ENCODE measurements at regions not wholly inside any gene's neighbourhood (a gene's known extent, or its start where the extent isn't known, plus 50 kb on each side); places are given as distances from the start of the nearest gene placed in this dataset.

DNA sequence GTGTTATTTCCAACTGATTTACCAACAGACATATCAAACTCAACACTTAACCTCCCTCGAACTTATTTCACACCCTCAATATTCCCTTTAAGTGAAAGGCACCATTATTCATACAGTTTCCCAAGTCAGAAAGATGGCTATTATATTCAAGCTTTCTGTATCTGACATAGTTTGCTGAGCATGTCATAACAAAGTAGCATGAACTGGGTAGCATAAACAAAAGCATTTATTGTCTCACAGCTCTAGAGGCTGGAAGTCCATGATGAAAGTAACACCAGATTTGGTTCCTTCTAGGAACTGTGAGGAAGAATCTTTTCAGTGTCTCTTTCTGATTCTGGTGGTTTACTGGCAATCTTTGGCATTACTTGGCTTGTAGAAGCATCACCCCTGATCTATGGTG is 1388.6 kb downstream of the TECRL start:
- no peak for DNase-seq

- DNase-seq: no peak
These were observed 1392.0 kb downstream of the TECRL start for GRCh38 chr4:63017300-63017699.

DNA sequence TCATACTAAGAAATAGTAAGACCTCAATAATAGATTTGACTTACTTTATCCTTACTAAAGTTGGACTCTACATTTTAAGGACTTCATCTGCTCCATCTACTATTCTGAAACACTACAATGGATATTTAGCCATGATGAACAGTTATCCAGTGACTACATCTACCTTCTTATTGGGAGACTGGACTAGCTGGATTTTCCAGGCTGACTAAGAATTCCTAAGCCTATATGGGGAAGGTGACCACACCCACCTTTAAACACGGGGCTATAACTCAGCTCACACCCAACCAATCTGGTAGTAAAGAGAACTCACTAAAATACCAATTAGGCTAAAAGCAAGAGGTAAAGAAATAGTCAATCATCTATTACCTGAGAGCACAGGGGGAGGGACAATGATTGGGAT is 1438.4 kb downstream of the TECRL start:
- DNase-seq: no peak

DNA sequence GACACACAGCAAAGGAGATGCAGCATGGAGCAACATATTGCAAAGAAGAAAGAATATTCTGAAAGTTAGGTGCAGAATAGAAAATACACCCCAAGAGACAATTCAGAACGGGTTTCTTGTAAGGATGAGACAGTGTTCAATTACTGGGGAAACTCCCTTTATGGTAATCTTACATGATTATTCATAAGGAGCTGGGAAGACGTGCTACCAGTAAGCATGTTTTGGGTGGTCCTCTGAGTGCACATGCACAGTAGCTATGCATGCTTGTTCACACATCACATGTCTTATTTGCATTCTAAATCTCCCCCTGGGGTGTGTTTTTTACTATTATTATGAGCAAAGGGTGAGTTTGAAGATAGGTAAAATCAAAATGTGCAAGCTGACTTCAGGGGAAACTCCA is 1448.8 kb downstream of the TECRL start:
- no peak for DNase-seq

- DNase-seq: no peak
These were observed 1455.5 kb downstream of the TECRL start for GRCh38 chr4:62953752-62954151.

DNA sequence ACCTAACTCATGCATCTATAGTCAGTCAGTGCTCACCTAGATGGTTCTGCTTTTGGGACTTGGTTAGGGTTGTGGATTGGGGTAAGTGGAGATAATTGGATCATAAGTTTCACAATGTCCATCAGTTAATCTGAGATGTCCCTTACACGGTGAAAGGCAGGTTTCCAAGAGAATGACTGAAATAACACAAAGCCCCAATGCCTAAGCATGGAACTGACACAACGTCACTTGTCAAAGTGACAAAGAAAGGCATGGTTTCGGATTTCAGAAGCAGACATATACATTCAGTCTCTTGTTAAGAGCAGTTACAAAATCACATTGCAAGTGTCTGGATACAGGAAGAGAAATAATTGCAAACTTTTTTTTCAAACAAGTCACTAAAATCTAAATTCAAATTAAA is 1456.9 kb downstream of the TECRL start:
- DNase-seq: no peak

GRCh38 chr4:62948108-62948507 is 1461.1 kb downstream of the TECRL start:
- no peak for DNase-seq

GRCh38 chr4:62940229-62940628 is 1469.0 kb downstream of the TECRL start:
- no peak for DNase-seq

GRCh38 chr4:62930884-62931283 is 1478.4 kb downstream of the TECRL start:
- DNase-seq: no peak

DNA sequence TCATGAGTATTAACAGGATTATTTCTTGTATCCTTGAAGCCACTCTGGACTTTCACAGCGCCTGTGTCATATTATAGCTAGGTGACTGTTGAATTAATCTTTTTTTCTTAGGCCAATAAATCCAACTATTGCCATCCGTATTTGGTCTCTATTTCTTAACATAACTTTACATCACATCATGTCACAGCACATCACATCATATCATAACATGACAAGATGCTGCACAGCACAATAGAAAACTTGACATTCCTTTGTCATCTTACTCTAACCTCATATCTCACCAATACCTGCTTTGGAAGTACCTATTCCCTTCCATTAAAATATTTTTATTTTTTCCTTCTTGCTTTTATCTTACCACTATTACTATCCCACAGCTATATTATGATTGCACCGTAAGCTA is 1480.8 kb downstream of the TECRL start:
- DNase-seq: no peak

DNA sequence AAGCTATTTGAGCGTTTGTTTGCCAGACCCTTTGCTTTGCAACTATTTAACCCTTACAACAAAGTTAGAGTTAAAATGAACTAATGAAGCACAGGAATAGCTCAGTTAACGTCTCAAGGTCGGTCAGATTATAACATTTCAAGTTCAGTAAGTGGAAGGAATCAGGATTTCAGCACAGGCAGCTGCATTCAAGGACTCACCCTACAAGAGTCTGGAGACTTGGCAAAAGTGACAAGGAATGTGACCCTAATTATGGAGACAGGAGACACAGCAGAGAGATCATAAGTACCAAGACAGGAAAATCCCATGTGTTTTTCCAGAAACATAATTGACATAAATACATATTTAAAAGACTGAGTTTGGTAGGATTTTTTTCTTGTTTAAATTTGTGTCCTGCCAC is 1481.7 kb downstream of the TECRL start:
- no peak for DNase-seq

DNA sequence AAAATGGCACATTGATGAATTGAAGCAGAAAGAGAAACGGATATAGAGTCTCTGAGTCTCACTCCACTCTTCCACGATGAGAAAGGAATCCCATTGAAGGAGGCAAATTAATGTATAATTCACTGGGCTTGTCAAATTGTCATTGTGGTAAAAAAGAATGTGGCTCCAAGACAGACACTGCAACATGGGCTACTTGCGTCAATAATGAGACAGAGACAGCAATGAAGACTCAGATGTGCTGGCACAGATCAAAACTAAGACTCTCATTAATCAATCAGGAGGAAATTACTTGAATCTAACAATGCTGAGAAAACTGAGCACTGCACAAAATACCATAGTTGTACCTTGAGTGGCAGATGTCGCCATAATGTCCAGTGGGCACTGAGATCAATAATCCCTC is 1485.5 kb downstream of the TECRL start:
- DNase-seq: no peak

GRCh38 chr4:62917649-62918048 is 1491.6 kb downstream of the TECRL start:
- DNase-seq: no peak

DNA sequence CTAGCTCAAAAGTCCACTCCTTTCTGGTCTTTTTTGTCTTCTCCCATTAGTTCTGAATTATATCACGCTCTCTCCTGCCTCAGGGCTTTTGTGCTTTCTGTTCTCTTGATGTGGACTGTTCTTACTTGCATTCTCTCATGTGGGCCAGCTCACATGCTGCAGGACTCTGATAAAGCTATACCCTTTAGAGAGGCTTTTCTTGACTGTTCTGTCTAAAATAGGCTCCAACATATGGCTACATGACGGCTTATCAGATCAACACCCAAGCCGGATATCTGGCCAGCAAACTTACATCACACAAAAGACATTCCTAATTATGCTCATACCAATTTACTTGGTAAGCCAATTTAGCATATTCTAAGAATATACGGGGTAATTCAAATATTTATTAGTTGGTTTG is 1494.5 kb downstream of the TECRL start:
- DNase-seq: no peak

- DNase-seq: no peak
These were observed 1496.2 kb downstream of the TECRL start for GRCh38 chr4:62913065-62913464.

DNA sequence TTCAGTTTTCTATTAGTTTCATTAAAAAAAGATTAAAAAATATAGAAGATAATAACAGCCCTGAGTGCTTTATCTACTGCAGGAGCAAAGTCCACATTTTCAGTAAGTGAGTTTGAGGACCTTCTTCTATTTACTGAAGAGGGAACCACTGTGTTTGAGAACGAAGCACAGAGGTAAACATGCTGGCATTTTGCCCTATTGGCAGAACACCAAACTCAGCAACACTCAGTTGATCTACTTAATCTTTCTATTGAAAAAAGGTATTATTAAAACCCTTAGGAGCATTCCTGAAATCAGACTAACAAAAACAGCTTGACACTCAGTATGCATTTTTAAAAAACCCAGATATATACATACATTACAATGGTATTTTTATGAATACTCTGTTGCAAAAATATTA is 1496.7 kb downstream of the TECRL start:
- DNase-seq: no peak

DNA sequence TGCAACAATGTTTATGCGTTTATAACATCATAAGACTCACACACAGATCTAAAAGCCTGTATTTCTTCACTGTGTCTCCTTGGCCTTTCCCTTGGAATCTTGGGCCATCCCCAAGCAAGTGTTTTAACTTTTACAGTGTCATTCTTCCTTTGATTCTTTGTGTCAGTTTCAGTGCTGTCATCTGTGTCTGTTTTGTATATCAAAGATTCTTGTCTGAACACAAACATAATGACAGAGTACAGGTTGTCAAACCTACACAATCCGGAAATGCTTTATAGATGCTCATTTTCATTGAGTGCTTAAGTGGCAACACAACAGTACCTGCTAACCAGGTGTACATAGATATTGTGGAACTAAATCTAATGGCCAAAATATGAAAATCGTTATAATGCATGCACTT is 1500.0 kb downstream of the TECRL start:
- no peak for DNase-seq

GRCh38 chr4:62901101-62901500 is 1508.1 kb downstream of the TECRL start:
- DNase-seq: no peak

DNA sequence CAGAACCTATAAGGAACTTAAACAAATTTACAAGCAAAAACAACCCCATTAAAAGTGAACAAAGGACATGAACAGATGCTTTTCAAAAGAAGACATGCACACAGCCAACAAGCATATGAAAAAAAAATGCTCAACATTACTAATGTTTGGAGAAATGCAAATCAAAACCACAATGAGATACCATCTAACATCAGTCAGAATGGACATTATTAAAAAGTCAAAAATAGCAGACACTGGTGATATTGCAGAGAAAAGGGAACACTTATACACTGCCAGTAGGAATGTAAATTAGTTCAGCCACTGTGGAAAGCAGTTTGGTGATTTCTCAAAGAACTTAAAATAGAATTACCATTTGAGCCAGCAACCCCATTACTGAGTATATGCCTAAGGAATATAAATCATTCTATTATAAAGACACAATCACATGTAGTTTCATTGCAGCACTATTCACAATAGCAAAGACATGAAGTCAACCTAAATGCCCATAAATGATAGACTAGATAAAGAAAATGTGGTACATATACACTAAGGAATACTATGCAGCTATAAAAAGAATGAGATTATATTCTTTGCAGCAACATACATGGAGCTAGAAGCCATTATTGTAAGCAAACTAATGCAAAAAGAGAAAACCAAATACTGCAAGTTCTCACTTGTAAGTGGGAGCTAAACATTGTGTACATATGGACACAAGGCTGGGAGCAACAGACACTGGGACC is 1509.4 kb downstream of the TECRL start:
- no peak for DNase-seq

DNA sequence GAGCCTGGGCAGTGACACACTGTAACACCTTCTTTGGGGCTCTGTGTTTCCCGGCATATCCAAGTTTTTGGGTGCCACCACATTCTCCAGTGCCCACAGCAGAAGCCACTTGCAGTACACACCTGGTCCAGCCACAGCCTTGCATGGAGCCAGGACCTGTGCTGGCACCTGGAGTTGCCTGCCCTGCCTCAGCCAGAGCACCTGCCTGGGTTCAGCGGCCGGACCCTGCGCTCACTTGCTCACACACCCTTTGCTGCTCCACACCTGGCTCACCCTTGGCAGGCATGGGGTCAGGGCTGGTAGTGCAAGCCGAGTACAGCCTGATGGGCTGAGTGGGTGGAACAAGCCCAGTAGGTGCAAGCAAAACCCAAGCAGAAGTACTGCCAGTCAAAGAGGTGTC is 1511.1 kb downstream of the TECRL start:
- DNase-seq: no peak

GRCh38 chr4:62896721-62897120 is 1512.5 kb downstream of the TECRL start:
- no peak for DNase-seq

GRCh38 chr4:62881901-62882300 is 1527.3 kb downstream of the TECRL start:
- DNase-seq: no peak

GRCh38 chr4:62881210-62881609 is 1528.0 kb downstream of the TECRL start:
- no peak for DNase-seq

DNA sequence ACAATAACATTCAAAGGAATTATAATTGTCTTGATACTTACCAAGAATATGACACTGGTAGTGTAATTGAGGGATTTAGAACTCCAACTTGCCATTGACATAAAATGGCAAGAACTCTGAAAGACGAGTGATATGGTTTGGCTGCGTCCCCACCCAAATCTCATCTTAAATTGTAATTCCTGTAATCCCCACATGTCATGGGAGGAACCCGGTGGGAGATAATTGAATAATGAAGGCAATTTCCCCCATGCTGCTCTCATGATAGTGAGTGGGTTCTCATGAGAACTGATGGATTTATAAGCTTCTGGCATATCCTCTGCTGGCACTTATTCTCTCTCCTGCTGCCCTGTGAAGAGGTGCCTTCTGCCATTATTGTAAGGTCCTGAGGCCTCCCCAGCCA is 1536.4 kb downstream of the TECRL start:
- DNase-seq: no peak

GRCh38 chr4:62871078-62871477 is 1538.2 kb downstream of the TECRL start:
- DNase-seq: no peak

- DNase-seq: no peak
These were observed 1538.8 kb downstream of the TECRL start for GRCh38 chr4:62870451-62870850.

All from 8988T (cell line).